Breast epithelium (tissue), 4 donors: ENCODE measurements at regions not wholly inside any gene's neighbourhood (a gene's known extent, or its start where the extent isn't known, plus 50 kb on each side); places are given as distances from the start of the nearest gene placed in this dataset.
A peak's percentile ranks its signal among the peaks of the same experiment; 100 is the strongest.

Source experiments
- DNase-seq, 2 donors: peaks; one replicate each; pipeline ENCODE4 v3.0.0-alpha.2; 2019; ENCODE audit warnings: low spot score in 2 of 2
- H3K27ac ChIP-seq, 2 donors: fragments of 200-600 bp; sonication (generic) in 1 of 2; one replicate each; pipeline ENCODE4 v1.5.1; 2016 to 2019; ENCODE audit warnings: mild to moderate bottlenecking in 1 of 2
- H3K27me3 ChIP-seq, 2 donors: fragments of 200-600 bp; sonication (generic) in 1 of 2; one replicate each; pipeline versions ENCODE4 v1.5.1 to v1.6.0; 2017 to 2019; ENCODE audit warnings: control low read depth in 1 of 2, mild to moderate bottlenecking in 1 of 2
- H3K36me3 ChIP-seq: fragments of 200-600 bp; one replicate; pipeline ENCODE4 v1.5.1; 2019
- H3K4me1 ChIP-seq, 2 donors: fragments of 200-600 bp; sonication (generic); one replicate each; pipeline ENCODE4 v1.5.1; 2016 to 2019; ENCODE audit warnings: control low read depth in 1 of 2
- H3K4me3 ChIP-seq, 3 donors: fragments of 200-600 bp; sonication (generic); 1 replicate in 2 of 3; 2 replicates in 1 of 3; pipeline ENCODE4 v1.5.1; 2016 to 2019; ENCODE audit warnings: mild to moderate bottlenecking in 3 of 3, moderate library complexity in 2 of 3
- H3K9me3 ChIP-seq, 2 donors: fragments of 200-600 bp; sonication (generic) in 1 of 2; one replicate each; pipeline ENCODE4 v1.5.1; 2016 to 2019; ENCODE audit warnings: control low read depth in 1 of 2
- POLR2A ChIP-seq: fragments of 450-650 bp; IDR thresholded peaks from one replicate; pipeline ENCODE4 v1.6.1; 2016; ENCODE audit warnings: antibody characterized with exemption, mild to moderate bottlenecking, moderate library complexity
- POLR2AphosphoS5 ChIP-seq, 3 donors: sonication (generic); formaldehyde crosslinking; IDR thresholded peaks; one replicate each; pipeline ENCODE4 v1.6.1; 2017; ENCODE audit warnings: antibody characterized with exemption in 3 of 3
- intact Hi-C: fragments of 100-400 bp; cut with DNase I; formaldehyde crosslinking; loops from one replicate; pipeline ENCODE4 v1.15.1; 2023; ENCODE audit warnings: low total_unique reads
- TF ChIP-seq, protein P1 (sequence below), 3 donors: fragments of 450-650 bp; IDR thresholded peaks; one replicate each; pipeline ENCODE4 v1.5.1; 2016 to 2017; ENCODE audit warnings: antibody characterized with exemption in 3 of 3, mild to moderate bottlenecking in 3 of 3, moderate library complexity in 3 of 3

DNA sequence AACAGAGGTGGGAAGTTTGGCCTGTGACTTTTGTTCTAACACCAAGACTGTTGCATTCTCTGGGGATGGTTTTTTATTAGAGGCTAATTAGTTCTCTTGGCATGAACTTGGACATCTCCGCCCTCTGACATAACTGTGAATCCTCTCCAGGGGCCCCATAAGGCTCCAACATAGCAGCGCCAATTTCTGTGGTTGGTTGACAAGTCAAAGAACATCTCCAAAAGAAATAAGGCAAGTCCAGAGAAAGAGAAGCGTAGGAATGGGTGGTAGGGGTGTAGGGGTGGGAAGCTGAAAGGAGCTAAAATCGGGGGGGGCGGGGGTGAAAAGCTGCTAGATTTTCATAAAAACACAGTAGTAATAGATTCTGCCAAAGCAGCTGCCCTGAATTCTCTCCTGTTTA, 81.0 kb upstream of the DAB2 start:
- no peak overlapping the region for H3K4me3 ChIP-seq
- TF ChIP-seq, protein P1, sequence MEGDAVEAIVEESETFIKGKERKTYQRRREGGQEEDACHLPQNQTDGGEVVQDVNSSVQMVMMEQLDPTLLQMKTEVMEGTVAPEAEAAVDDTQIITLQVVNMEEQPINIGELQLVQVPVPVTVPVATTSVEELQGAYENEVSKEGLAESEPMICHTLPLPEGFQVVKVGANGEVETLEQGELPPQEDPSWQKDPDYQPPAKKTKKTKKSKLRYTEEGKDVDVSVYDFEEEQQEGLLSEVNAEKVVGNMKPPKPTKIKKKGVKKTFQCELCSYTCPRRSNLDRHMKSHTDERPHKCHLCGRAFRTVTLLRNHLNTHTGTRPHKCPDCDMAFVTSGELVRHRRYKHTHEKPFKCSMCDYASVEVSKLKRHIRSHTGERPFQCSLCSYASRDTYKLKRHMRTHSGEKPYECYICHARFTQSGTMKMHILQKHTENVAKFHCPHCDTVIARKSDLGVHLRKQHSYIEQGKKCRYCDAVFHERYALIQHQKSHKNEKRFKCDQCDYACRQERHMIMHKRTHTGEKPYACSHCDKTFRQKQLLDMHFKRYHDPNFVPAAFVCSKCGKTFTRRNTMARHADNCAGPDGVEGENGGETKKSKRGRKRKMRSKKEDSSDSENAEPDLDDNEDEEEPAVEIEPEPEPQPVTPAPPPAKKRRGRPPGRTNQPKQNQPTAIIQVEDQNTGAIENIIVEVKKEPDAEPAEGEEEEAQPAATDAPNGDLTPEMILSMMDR (IDR thresholded peaks at IDR 0.05): no peak
- TF ChIP-seq POLR2AphosphoS5 (IDR thresholded peaks at IDR 0.05) (no peak), POLR2A (no peak)
- no peaks in the 10 kb centered on the region for H3K9me3 ChIP-seq
- H3K27me3 ChIP-seq: no peaks in the 10 kb centered on the region
- intact Hi-C loops: no loop called here
- H3K36me3 ChIP-seq: no peaks in the 10 kb centered on the region
- no peak overlapping the region for H3K27ac ChIP-seq
- H3K4me1 ChIP-seq: no peaks in the 10 kb centered on the region
- no peak for DNase-seq

- Histone ChIP-seq H3K4me3 (no peak overlapping the region), H3K27ac (no peak overlapping the region), H3K27me3 (no peaks in the 10 kb centered on the region), H3K36me3 (no peaks in the 10 kb centered on the region), H3K9me3 (no peaks in the 10 kb centered on the region), H3K4me1 (no peaks in the 10 kb centered on the region)
- intact Hi-C loops: no loop called here
- TF ChIP-seq, protein P1 (IDR thresholded peaks at IDR 0.05): no peak
- no peak for TF ChIP-seq POLR2A
- no peak for TF ChIP-seq POLR2AphosphoS5 (IDR thresholded peaks at IDR 0.05)
- DNase-seq: no peak
Observed at GRCh38 chr5:39505363-39505762, 80.6 kb upstream of the DAB2 start.

GRCh38 chr5:39503155-39503554, 78.4 kb upstream of the DAB2 start:
- Histone ChIP-seq H3K9me3 (no peaks in the 10 kb centered on the region), H3K4me3 (no peak overlapping the region), H3K27ac (no peak overlapping the region), H3K27me3 (no peaks in the 10 kb centered on the region), H3K4me1 (no peaks in the 10 kb centered on the region), H3K36me3 (no peaks in the 10 kb centered on the region)
- DNase-seq: no peak
- intact Hi-C loops: no loop called here
- TF ChIP-seq POLR2A: no peak
- TF ChIP-seq, protein P1 (IDR thresholded peaks at IDR 0.05): no peak
- TF ChIP-seq POLR2AphosphoS5 (IDR thresholded peaks at IDR 0.05): no peak

DNA sequence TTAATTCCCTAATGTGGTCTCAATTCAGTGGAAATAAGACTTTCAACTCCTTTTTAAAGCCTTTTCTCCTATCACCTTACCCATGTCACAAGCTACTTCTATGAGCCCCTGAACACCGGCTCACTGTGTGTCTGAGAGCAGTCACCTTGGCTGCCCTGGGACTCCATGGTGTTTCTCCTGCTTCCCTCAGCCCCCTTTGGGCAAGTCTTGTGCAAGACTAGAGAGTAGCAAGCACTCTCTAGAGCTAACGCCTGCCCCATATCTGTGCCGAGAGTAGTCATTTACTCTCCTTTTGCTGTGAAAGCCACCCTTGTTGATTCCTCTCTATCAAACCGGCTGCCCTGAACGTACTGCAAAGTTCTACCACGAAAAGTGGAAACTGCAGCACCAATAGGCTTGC, 77.9 kb upstream of the DAB2 start:
- H3K4me1 ChIP-seq: no peaks in the 10 kb centered on the region
- DNase-seq: no peak
- H3K27me3 ChIP-seq: no peaks in the 10 kb centered on the region
- TF ChIP-seq POLR2A (no peak), POLR2AphosphoS5 (IDR thresholded peaks at IDR 0.05) (no peak)
- TF ChIP-seq, protein P1 (IDR thresholded peaks at IDR 0.05): no peak
- H3K9me3 ChIP-seq: no peaks in the 10 kb centered on the region
- peak overlapping the region in 1 of 2 donors; percentile 51 for H3K27ac ChIP-seq
- intact Hi-C loops: no loop called here
- H3K36me3 ChIP-seq: no peaks in the 10 kb centered on the region
- H3K4me3 ChIP-seq: no peak overlapping the region

- Histone ChIP-seq H3K9me3 (no peaks in the 10 kb centered on the region), H3K4me1 (no peaks in the 10 kb centered on the region), H3K27me3 (no peaks in the 10 kb centered on the region), H3K4me3 (no peak overlapping the region), H3K36me3 (no peaks in the 10 kb centered on the region), H3K27ac (no peak overlapping the region)
- TF ChIP-seq POLR2A: no peak
- TF ChIP-seq, protein P1 (IDR thresholded peaks at IDR 0.05): no peak
- no peak for TF ChIP-seq POLR2AphosphoS5 (IDR thresholded peaks at IDR 0.05)
- no peak for DNase-seq
- intact Hi-C loops: no loop called here
Observed at GRCh38 chr5:39501397-39501796, 76.6 kb upstream of the DAB2 start.
